GM06990 (cell line): ENCODE measurements at regions not wholly inside any gene's neighbourhood (a gene's known extent, or its start where the extent isn't known, plus 50 kb on each side); places are given as distances from the start of the nearest gene placed in this dataset.

Experiments
- DNase-seq: peaks from one replicate; pipeline ENCODE4 v3.0.0-alpha.2; 2011; ENCODE audit not compliant: insufficient read length; ENCODE audit errors: extremely low read depth
- H3K27me3 ChIP-seq: replicated peaks from 2 replicates; pipeline ENCODE4 v1.6.0; 2011; ENCODE audit warnings: low read length; ENCODE audit not compliant: control insufficient read depth, insufficient read depth
- H3K36me3 ChIP-seq: 2 replicates; pipeline ENCODE4 v1.5.1; 2011; ENCODE audit warnings: low read length; ENCODE audit not compliant: control insufficient read depth, insufficient read depth
- H3K4me3 ChIP-seq: replicated peaks from 2 replicates; pipeline ENCODE4 v1.5.1; 2011; ENCODE audit warnings: low read depth, mild to moderate bottlenecking, control low read depth, low read length
- CTCF ChIP-seq: IDR thresholded peaks from 2 replicates; pipeline ENCODE4 v1.5.1; 2011; ENCODE audit warnings: low read length, control low read depth, mild to moderate bottlenecking, inconsistent platforms; ENCODE audit not compliant: insufficient read depth, poor library complexity, severe bottlenecking

GRCh38 chr2:117074756-117075155 lies 739.7 kb upstream of the DDX18 start:
- no peaks in the 10 kb centered on the region for H3K27me3 ChIP-seq
- TF ChIP-seq CTCF, result no peak
- DNase-seq, result no peak
- no peak overlapping the region for H3K4me3 ChIP-seq
- no peaks in the 10 kb centered on the region for H3K36me3 ChIP-seq

GRCh38 chr2:117085256-117085655 lies 729.2 kb upstream of the DDX18 start:
- H3K36me3 ChIP-seq, result no peaks in the 10 kb centered on the region

GRCh38 chr2:117085737-117086136 lies 728.8 kb upstream of the DDX18 start:
- DNase-seq, result no peak
- Histone ChIP-seq H3K36me3 (no peaks in the 10 kb centered on the region), H3K27me3 (no peaks in the 10 kb centered on the region), H3K4me3 (no peak overlapping the region)
- no peak for TF ChIP-seq CTCF

More at GRCh38 chr2:117085256-117085655, 729.2 kb upstream of the DDX18 start:
- no peak for TF ChIP-seq CTCF
- Histone ChIP-seq H3K4me3 (no peak overlapping the region), H3K27me3 (no peaks in the 10 kb centered on the region)
- no peak for DNase-seq

GRCh38 chr2:117086174-117086942 lies 728.1 kb upstream of the DDX18 start:
- no peaks in the 10 kb centered on the region for H3K27me3 ChIP-seq
- no peaks in the 10 kb centered on the region for H3K36me3 ChIP-seq
- no peak overlapping the region for H3K4me3 ChIP-seq
- TF ChIP-seq CTCF, result no peak
- DNase-seq, result no peak

GRCh38 chr2:117086943-117087250 lies 727.6 kb upstream of the DDX18 start:
- TF ChIP-seq CTCF, result no peak
- Histone ChIP-seq H3K27me3 (no peaks in the 10 kb centered on the region), H3K36me3 (no peaks in the 10 kb centered on the region), H3K4me3 (no peak overlapping the region)
- no peak for DNase-seq
